Natural killer cell (primary cell): ENCODE measurements at regions not wholly inside any gene's neighbourhood (a gene's known extent, or its start where the extent isn't known, plus 50 kb on each side); places are given as distances from the start of the nearest gene placed in this dataset.

ENCODE experiments used
- ATAC-seq, 3 donors: fragments of 150-1000 bp in 2 of 3; fragments of 200-7000 bp in 1 of 3; cut with Tn5 transposase; 1 replicate in 1 of 3; 2 replicates in 2 of 3; pipeline ENCODE4 v1.10.0; 2021; ENCODE audit warnings: mild to moderate bottlenecking in 2 of 3, moderate library complexity in 2 of 3
- DNase-seq, 2 donors: peaks; one replicate each; pipeline versions ENCODE4 v3.0.0 to v3.0.0-alpha.2; 2013 to 2021; ENCODE audit warnings: mixed read lengths in 1 of 2
- H3K27ac ChIP-seq: one replicate; pipeline ENCODE4 v1.5.1; 2013; ENCODE audit warnings: mild to moderate bottlenecking, low read length
- H3K27me3 ChIP-seq: one replicate; pipeline ENCODE4 v1.6.1; 2013; ENCODE audit warnings: low read length; ENCODE audit not compliant: control insufficient read depth, insufficient read depth
- H3K36me3 ChIP-seq: one replicate; pipeline ENCODE4 v1.6.1; 2013; ENCODE audit warnings: low read length; ENCODE audit not compliant: control insufficient read depth, insufficient read depth
- H3K4me1 ChIP-seq: one replicate; pipeline ENCODE4 v1.6.1; 2013; ENCODE audit warnings: low read length; ENCODE audit not compliant: control insufficient read depth, insufficient read depth
- H3K4me3 ChIP-seq: one replicate; pipeline ENCODE4 v1.5.1; 2013; ENCODE audit warnings: low read length
- H3K9me3 ChIP-seq: one replicate; pipeline ENCODE4 v1.6.1; 2013; ENCODE audit warnings: low read length; ENCODE audit not compliant: control insufficient read depth, insufficient read depth
- H3K27ac Mint-ChIP-seq, 2 donors: one replicate each; pipeline ENCODE4 v1.8.0; 2022; ENCODE audit warnings: mild to moderate bottlenecking in 2 of 2, mixed read lengths in 2 of 2, moderate library complexity in 1 of 2
- H3K27me3 Mint-ChIP-seq, 2 donors: one replicate each; pipeline ENCODE4 v1.8.0; 2022; ENCODE audit warnings: low read depth in 2 of 2, mixed read lengths in 2 of 2
- H3K36me3 Mint-ChIP-seq: one replicate; pipeline ENCODE4 v1.8.0; 2022; ENCODE audit warnings: mixed read lengths
- H3K4me1 Mint-ChIP-seq, 2 donors: one replicate each; pipeline ENCODE4 v1.8.0; 2022; ENCODE audit warnings: mixed read lengths in 2 of 2
- H3K4me3 Mint-ChIP-seq: one replicate; pipeline ENCODE4 v1.8.0; 2022; ENCODE audit warnings: mild to moderate bottlenecking, moderate library complexity, mixed read lengths
- H3K9me3 Mint-ChIP-seq, 2 donors: one replicate each; pipeline ENCODE4 v1.8.0; 2022; ENCODE audit warnings: mixed read lengths in 2 of 2
- CTCF ChIP-seq: fragments of 200-600 bp; IDR thresholded peaks from one replicate; pipeline ENCODE4 v1.8.0; 2022; ENCODE audit warnings: antibody characterized with exemption
- WGBS: methylation state at CpG from one replicate; pipeline ENCODE4 v1.1.7; 2013; ENCODE audit warnings: missing lambda C conversion rate; ENCODE audit not compliant: insufficient coverage; 5-methylcytosine and 5-hydroxymethylcytosine counted together
- intact Hi-C: fragments of 100-400 bp; cut with micrococcal nuclease; formaldehyde crosslinking; loops from one replicate; pipeline ENCODE4 v1.14.2; 2022

GRCh38 chr10:53256623-53257022 lies 484.0 kb upstream of the MBL2 start:
- Mint-ChIP-seq H3K27ac (no peak overlapping the region), H3K4me3 (no peak overlapping the region), H3K27me3 (no peaks in the 10 kb centered on the region), H3K36me3 (no peaks in the 10 kb centered on the region), H3K9me3 (peaks cover 9 to 12% of the 10 kb centered on the region in 2 donors), H3K4me1 (no peaks in the 10 kb centered on the region)
- DNase-seq (no peak), ATAC-seq (no peak)
- TF ChIP-seq CTCF: no peak
- no peak overlapping the region for H3K4me3 ChIP-seq
- no peak overlapping the region for H3K27ac ChIP-seq
- H3K9me3 ChIP-seq: peaks cover 6% of the 10 kb centered on the region
- intact Hi-C loops: no loop called here
- H3K27me3 ChIP-seq: no peaks in the 10 kb centered on the region
- no peaks in the 10 kb centered on the region for H3K36me3 ChIP-seq
- no peaks in the 10 kb centered on the region for H3K4me1 ChIP-seq

GRCh38 chr10:53255661-53256205 lies 483.1 kb upstream of the MBL2 start:
- Mint-ChIP-seq H3K4me1 (no peaks in the 10 kb centered on the region), H3K4me3 (no peak overlapping the region), H3K27ac (no peak overlapping the region), H3K9me3 (peaks cover 9 to 11% of the 10 kb centered on the region in 2 donors), H3K27me3 (no peaks in the 10 kb centered on the region), H3K36me3 (no peaks in the 10 kb centered on the region)
- Histone ChIP-seq H3K4me3 (no peak overlapping the region), H3K9me3 (peaks cover 6% of the 10 kb centered on the region), H3K27me3 (no peaks in the 10 kb centered on the region), H3K36me3 (no peaks in the 10 kb centered on the region), H3K4me1 (no peaks in the 10 kb centered on the region), H3K27ac (no peak overlapping the region)
- no peak for TF ChIP-seq CTCF
- intact Hi-C loops: no loop called here
- DNase-seq (no peak), ATAC-seq (no peak)
- WGBS: no CpG with 5 or more reads among the region's 1 CpG

GRCh38 chr10:53253221-53253620 lies 480.6 kb upstream of the MBL2 start:
- H3K4me1 Mint-ChIP-seq: no peaks in the 10 kb centered on the region
- 66% methylated on average over 3 of the region's 3 CpGs for WGBS
- no peak for DNase-seq
- H3K4me3 Mint-ChIP-seq: no peak overlapping the region
- no peak for TF ChIP-seq CTCF
- Histone ChIP-seq H3K4me3 (no peak overlapping the region), H3K4me1 (no peaks in the 10 kb centered on the region), H3K36me3 (no peaks in the 10 kb centered on the region), H3K9me3 (peaks cover 6% of the 10 kb centered on the region), H3K27me3 (no peaks in the 10 kb centered on the region), H3K27ac (no peak overlapping the region)
- no peak for ATAC-seq
- H3K36me3 Mint-ChIP-seq: no peaks in the 10 kb centered on the region
- H3K9me3 Mint-ChIP-seq: peaks cover 9 to 12% of the 10 kb centered on the region in 2 donors
- intact Hi-C loops: no loop called here
- H3K27me3 Mint-ChIP-seq: no peaks in the 10 kb centered on the region
- H3K27ac Mint-ChIP-seq: no peak overlapping the region

GRCh38 chr10:53239873-53240272 lies 467.3 kb upstream of the MBL2 start:
- Mint-ChIP-seq H3K4me3 (no peak overlapping the region), H3K27me3 (no peaks in the 10 kb centered on the region), H3K9me3 (peaks cover 9 to 11% of the 10 kb centered on the region in 2 donors), H3K27ac (no peak overlapping the region), H3K36me3 (no peaks in the 10 kb centered on the region), H3K4me1 (no peaks in the 10 kb centered on the region)
- no peaks in the 10 kb centered on the region for H3K36me3 ChIP-seq
- no peaks in the 10 kb centered on the region for H3K4me1 ChIP-seq
- 95% methylated on average over 4 of the region's 4 CpGs for WGBS
- H3K27me3 ChIP-seq: no peaks in the 10 kb centered on the region
- H3K27ac ChIP-seq: no peak overlapping the region
- H3K4me3 ChIP-seq: no peak overlapping the region
- ATAC-seq (no peak), DNase-seq (no peak)
- TF ChIP-seq CTCF: no peak
- no peaks in the 10 kb centered on the region for H3K9me3 ChIP-seq
- intact Hi-C loops: no loop called here
